ENCODE measurements at regions not wholly inside any gene's neighbourhood (a gene's known extent, or its start where the extent isn't known, plus 50 kb on each side); places are given as distances from the start of the nearest gene placed in this dataset.

DNA sequence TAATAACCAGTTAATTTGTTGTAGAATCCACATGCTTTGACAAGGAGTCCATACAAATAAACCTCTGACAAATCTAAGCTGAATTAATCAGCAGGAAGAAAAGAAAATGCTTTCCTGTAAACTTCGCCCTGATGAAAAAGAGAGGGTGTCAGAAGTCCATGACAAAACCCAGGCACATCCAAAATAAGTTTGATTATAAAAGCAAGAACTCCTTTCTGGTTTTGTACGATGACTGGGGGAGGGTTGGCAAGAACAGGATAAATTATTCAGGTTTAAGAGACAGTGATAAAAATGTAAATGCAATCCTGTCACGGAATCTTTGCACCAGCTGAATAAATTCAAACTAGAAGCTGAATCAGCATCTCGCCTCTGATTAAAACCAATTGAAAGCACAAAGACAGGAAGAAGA lies 469.2 kb upstream of the TNP1 start:
- DNase-seq, result no peak

DNA sequence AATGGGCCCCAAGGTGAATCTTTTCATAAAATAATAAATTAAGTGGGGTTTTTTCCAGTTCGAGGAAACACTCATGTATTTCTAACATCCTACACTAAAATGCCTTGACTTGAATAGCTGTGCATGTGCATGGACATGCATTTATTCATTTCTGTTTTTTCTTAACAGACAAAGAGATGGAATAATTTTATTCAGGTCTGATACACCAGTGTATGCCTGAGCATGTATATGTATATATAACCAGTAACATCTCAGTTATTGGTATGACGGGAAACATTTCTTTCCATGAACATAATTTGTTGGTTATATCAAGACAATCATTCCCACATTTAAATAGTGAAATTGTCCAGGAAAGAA lies 468.7 kb upstream of the TNP1 start:
- no peak for DNase-seq

DNA sequence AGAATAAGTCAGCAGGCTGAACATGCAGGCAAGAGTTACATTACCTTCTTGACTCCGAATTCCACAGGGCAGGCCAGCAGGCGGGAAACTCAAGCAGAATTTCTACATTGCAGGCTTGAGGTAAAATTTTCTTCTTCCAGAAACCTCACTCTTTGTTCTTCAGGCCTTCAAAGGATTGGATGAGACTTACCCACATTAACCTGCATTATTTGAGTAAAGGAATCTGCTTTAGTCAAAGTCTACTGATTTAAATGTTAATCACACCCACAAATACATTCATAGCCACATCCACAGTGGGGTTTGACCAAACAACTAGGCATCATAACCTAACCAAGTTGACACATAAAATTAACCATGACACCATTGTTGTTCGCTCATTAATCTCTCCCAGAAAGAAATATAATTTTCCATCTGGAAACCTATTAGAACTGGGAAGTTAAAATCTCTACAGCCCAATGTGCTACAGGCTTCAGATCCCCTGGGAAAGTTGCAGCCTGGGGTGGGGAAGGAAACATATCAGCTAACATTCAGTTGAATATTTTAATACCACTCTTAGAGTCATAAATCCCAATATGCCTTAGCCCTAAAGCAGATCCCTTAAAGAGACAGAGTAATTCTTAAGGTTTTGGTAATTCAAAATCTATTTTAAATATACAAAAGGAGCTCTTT lies 468.2 kb upstream of the TNP1 start:
- no peak for DNase-seq

DNA sequence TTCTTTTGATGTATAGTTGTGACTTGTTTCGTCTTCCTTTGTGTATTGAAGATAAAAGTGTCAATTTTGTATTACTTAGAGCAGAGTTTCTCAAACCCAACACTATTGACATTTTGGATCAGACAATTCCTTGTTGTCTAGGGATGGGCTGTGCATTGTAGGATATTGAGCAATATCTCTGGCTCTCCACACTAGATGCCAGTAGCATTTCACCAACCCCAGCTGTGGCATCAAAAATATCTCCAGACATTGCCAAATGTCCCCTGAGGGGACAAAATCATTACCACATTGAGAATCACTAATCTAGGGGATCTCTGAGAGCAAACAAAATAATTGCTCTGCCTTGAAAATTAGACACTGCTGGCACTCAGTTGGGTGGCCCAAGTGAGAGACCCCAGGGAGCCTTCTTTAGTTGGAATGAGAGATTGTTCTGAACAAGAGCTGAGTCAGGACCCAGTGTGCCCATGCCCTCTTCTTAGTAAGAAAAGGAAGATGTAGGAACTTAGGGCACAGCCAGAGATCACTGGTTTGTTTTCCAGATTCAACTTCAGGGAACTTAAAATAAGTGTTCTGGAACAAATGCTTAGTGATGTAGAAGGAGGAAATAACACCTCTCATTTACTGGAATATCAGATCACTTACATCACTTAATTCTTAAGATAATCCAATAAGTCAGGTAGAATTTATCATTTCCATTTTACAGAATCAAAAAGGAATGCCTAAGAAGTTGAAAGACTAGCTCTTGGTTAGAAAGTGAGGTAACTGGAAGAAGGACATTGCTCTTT lies 466.6 kb upstream of the TNP1 start:
- no peak for DNase-seq

DNA sequence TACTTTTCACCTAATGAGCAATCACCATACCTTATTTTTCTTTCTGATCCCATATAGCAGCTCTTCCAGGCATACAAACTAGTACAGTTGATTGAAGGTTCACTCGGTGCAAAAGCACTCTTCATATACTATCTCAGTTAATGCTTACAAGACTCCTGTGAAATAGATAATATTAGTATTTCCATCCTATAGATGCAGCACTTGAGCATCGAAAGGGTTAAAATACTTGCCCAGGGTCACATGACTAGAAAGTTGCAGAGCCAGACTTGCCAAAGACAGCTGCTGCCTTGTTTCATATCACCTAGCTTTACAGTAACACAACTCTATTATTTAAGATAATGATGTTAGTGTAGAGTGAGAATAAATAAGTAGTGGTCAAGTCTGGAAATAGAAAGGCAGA lies 466.0 kb upstream of the TNP1 start:
- DNase-seq, result no peak

DNA sequence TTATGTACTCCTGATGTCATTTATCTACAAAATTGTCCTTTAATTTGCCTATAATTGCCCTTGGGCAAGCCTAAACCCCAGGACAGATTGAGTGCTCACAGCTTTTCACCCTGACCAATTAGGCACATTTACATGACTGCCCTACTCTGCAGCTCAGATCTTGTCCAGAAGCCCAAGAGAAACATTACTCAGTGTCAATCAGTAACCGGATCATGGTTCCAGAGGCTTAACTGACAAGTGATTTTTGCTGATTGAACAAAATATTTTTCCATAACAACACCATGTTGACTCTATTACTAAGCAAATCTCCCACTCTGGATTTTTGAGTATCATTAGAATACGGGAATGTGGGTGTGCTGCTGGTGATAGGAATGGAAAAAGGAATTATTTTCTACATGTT lies 465.4 kb upstream of the TNP1 start:
- DNase-seq, result no peak

DNA sequence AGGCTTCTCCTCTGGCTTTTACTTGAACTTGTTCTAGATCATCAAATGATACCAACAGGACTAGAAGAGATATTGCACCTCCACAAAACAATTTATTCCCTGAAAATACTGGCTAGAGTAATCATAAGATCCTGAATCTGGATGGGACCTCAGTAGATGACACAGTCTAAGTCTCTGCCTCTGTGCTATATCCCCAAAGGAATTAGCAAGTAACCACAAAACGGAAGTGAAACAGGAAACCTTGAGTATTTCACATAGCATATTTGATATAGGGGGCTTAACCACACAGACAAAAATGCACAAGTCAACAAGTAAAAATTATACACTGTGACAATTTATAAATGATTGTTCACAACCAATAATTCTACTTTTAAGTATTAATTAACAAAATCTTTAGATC lies 456.9 kb upstream of the TNP1 start:
- DNase-seq, result no peak

DNA sequence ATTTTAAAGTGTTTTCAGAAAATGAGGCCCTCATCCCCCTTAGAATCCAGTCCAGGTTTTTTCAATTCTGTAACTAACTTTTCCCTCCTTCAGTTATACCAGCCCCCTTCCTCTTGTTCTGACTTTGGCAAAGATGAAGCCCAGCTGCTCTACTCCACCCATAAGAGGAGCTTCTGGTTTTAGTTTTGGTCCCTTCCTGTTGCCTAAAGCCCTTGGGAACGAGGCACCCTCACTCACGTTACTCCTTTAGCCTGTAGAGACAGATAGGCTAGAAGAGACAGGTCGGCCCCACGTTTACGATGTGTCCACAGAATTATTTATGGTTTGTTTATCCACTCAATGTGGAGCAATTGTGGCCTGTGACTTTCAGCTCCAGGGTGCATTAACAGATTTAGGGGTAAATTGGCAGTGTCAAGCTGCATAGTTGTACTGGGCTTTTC lies 454.2 kb upstream of the TNP1 start:
- DNase-seq, result no peak

DNA sequence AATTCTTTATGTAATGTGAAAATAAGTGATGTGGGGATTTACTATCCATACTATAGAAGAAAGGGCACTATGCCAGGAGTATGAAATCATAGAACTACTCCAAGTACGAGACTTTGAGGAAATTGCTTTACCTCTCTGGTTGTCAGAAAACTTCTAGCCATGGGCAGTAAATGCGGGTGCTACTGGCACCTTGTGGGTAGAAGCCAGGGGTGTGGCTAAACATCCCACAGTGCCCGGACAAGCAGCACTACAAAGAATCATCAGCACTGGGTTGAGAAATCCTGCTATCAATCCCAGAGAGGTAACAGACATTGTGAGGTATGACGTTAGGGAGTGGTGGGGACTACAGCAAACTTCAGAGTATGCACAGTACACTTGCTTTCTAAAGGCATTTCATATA lies 453.5 kb upstream of the TNP1 start:
- no peak for DNase-seq

DNA sequence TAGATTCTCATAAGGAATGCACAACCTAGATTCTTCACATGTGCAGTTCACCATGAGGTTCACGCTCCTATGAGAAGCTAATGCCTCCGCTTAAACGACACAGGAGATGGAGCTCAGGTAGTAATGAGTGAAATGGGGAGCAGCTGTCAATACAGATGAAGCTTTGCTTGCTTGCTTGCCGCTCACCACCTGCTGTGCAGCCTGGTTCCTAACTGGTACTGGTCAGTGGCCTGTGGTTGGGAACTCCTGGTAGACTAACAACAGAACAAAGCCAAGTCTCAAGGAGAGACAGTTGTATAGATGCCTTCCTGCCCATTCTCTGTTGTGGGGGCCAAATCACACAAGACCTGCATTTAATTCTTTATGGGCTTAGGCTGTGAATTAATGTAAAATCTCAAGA lies 449.2 kb upstream of the TNP1 start:
- DNase-seq, result no peak

DNA sequence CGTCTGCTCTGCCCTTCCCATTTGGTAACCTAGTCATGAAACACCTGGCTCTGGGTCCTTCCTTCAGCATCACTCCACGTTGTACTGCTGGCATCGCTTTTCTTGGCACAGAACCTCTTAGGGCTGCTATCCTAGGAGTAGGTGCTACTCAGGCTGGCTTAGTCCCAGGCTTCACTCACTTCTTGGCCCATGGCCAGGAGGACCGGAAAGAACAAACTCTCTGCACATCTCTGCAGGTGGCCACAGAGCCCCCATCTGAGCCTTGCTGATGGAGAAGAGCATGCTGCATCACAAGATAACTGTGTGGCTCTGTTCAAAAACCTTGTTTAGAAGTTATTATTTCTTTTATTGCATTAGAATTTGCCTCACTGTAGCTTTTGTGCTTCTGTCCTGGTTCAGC lies 447.2 kb upstream of the TNP1 start:
- DNase-seq, result no peak

DNA sequence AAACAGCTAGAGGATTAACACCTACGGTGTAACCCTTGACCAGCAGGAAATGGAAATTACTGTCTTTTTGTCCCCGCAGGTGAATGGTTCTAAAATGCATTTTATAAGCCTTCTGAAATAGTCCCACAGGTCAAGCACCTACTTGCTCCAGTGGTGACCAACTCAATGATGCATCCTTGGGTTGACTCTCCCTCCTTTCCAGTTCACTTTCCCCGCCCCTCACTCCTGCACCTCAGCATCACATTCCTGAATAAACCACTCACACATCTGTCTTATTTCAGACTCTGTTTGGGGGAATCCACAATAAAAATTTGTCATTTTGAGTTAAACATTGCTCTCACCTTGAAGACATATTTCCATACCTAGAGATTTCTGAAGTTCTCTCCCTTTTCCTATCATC lies 446.0 kb upstream of the TNP1 start:
- no peak for DNase-seq

DNA sequence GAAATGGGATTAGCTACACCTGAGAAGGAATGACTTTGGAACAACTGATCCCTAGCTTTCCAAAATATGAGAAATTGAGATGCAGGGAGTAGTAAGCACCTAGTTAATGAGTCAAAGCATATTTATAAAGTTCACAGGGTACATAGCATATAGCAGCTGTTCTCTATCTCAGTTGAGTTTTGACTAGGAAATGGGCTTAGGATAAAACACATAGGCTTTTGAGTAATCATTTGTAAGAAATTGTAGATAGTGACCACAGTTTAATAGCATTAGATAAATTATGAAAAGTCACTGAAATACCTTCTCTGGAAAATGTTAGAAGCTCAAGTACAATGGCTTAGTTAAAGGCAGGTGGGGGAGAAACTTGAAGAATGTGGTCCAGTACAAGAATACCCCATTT lies 444.7 kb upstream of the TNP1 start:
- DNase-seq, result no peak

DNA sequence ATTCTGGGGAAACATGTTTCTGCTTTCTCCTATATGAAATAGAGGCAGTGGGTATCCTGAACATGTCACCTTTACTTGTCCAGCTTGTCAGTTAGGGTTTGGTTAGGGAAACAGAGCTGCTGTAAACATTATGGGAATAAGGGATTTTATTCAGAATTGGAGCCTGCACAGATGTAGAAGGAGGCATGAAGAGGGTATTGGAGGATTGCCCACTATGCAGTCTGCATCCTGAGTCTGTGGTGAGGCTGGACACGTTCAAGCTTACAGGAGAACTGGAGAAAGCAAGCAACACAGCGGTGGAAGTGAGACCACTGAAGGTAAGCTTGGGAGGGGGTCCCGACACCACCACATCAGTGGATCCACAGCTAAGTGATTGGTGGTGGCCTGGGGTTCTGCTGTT lies 443.0 kb upstream of the TNP1 start:
- no peak for DNase-seq

DNA sequence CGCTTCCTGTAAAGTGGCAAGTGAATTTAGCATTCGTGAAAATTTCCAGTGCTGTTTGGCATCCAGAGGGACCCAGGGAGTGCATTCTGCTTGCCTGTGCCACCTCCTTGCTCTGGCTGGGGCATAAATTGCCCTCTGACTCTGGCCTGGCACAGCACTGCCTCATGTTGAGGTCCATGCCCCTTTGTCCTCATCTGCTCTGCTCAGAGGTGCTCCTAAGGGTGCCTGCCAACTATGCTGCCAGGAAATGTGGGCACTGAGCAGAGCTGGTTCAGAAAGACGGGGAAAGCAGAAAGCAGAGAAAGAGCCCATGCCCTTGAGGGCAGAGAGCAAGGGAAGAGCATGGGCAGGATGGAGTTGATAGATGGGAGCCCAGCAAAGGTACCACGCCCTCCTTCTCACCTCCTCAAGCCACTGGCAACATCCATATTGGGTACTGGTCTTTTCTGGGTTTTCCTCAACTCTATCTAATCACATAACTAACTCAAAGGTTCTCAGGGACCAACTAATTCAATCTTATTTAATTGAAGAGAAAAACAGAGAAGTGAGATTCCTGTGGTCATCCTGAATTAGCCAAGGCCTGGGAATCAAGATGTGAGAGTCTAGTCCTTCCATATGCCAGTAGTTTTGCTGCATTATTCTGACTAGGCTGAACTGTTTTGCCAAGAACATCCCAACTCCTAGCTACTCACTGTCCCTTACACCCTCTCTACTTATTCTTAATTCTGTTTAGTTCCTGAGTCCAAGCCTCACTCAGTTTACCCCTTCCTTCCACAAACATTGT lies 441.5 kb upstream of the TNP1 start:
- DNase-seq, result no peak

DNA sequence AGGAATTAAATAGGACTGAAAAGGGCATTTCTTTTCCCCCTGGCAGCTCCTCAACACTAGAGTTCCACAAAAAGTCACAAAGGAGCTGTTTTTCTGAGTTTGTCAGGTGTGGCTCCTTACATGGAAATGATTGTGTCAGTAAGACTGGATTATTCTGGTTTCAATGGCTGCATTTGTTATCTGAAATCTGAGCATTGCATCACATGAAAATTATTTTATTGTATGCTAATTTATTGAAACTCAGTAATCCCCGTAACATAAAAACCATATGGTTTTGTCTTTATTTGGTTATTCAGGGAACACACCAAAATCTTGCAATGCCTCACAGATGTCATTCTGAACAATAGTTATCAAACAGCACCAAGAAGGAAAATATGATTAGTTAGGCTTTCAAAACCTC lies 439.7 kb upstream of the TNP1 start:
- no peak for DNase-seq

DNA sequence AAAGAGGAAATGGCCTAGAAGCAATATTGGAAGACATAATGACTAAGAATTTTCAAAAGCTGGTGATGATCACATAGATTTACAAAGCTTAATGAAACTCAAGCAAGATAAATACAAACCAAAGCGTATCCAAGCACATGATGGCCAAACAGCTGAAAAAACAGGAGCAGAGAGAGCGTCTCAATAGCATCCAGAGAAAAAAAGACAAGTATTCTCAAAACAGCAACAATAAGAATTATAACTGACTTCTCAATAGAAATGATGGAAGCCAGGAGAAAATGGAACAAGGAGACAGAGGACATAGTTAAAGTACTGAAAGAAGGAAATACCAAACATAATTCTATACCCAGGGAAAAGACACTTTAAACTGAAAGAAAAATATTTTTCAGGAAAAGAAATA lies 437.2 kb upstream of the TNP1 start:
- DNase-seq, result no peak

DNA sequence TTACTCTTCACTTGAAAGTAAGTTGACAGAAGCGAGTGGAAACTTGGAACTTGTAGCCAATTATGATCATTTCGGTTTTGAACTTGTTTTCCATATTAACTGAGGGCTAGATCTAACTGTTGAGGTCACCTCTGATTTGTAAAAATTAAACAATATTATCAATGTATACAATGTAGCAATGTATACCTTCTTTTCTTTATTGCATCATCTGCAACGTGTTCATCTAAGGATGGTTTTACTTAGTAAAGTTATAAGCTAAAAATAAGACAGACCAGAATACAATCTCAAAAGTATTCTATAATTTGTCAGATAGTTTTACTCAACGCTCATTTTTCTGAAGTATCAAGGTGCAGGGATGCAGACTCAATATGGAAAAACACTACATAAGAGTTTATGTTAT lies 435.0 kb upstream of the TNP1 start:
- DNase-seq, result no peak

DNA sequence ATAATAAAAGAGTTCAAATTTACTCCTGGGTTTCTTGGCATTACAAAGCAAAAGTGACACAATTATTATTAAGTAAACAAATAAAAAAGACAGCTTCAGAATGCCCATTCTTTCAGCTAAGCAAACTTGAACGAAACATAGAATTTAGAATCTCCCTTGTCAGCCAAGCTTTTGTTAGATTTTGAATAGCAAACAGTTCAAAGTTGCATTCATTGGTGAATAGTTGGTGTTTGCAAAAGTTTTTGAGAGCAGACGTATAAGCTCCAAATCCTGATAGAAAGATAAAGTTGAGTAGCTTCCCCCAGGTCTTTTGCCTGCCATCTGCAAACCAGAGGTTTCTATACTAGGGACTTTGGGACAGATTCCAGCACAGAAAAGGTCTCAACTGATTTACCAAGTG lies 434.3 kb upstream of the TNP1 start:
- DNase-seq, result no peak

DNA sequence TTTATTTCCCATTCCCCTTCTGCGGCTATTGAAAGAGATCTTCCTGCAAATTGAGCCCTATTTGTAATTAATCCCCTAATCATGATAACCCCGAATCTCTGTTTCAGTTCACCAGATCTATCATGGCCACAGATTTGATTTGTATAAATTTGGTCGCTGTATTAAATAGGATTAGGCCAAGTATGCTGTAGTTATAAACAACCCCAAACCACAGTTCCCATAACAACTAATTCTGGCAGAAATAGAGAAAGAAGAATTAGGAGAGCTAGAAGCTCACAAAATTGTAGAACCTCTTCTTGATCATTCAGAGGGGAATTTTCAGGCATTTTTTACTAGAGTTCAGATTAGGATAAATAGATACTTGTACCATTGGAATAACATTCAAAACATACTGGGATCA lies 433.7 kb upstream of the TNP1 start:
- no peak for DNase-seq

DNA sequence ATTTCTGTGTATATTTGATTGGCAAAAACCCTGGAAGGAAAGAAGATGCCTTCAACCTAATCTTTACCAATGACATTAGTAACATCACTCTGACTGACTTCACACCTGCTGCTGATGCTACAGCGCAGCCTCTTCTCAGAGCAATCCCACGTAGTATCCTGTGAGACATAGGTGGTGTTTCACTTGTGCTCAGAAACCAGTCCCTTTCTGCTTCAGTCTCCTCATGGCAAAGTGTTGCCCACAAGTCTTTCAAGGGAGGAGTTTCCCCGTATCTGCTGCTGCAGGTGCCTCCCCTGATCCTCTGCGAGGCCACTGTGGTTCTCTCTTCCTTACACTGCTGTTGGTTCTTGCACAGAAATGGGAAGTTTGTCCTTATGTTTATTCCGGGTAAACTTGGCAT lies 433.2 kb upstream of the TNP1 start:
- no peak for DNase-seq

DNA sequence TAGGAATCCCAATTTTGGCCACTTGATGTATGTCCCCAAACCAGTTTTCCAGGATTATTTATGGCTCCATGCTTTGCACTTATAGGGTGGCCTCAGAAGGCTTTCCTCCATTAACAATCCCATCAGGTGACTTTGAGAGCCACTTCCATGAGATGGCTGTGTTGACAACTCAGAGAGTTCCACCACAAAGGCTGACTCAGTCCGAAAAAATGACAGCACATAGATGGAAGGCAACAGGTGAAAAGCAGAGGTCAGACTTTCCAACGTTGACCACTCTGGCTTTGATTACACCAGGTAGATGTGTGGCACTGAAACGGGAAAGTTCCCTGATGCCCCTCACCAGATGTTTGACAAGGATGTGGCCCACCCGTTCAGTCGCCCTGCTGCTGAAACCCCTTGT lies 431.4 kb upstream of the TNP1 start:
- DNase-seq, result no peak

DNA sequence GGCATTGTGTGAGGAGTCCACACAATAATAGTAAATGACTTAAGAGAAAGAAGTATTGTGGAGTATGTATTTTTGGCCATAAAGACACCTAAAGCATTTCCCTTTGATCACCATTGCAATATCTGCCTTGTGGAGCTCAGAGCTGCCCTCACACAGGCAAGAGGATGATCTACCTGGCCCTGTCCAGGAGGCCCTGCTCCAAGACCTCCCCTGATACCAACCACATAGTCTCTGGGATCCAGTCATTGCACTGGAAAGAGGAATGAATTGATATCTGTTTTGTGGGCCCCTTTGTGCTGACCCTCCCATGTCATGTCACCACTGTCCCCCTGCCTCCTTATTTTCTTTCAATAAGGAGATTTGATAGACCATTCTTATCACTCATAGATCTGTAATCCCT lies 430.6 kb upstream of the TNP1 start:
- DNase-seq, result no peak

DNA sequence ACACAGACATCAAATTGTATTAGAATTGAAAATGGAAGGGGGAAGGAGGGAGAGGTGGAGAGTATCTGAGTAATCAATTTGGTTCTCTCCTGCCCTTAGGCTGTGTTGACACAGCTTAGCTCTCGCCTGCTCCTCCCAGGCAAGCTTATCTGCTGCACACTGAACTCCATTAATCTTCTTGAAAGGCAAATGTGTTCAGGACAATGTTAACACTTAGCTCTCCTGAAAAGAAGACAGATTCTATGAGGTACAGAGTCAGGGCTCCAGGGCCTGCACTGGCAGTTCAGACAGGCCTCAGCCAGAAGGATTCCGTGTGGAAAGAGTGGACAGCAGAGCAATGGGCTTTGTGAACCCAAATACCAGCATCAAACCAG lies 430.0 kb upstream of the TNP1 start:
- no peak for DNase-seq

All from CD4-positive, alpha-beta T cell treated with Interleukin-17A for 1 hour (primary cell).